IPS DF 4.7 (cell line): ENCODE measurements at regions not wholly inside any gene's neighbourhood (a gene's known extent, or its start where the extent isn't known, plus 50 kb on each side); places are given as distances from the start of the nearest gene placed in this dataset.
"Not testable (repeated sequence)": the region's sequence is repeated elsewhere in the genome, so short reads cannot be mapped to it uniquely, and the experiment has no call there.

Experiments used
- DNase-seq: peaks from one replicate; pipeline ENCODE4 v3.0.0-alpha.2; 2013; ENCODE audit warnings: low spot score; ENCODE audit errors: extremely low read depth

DNA sequence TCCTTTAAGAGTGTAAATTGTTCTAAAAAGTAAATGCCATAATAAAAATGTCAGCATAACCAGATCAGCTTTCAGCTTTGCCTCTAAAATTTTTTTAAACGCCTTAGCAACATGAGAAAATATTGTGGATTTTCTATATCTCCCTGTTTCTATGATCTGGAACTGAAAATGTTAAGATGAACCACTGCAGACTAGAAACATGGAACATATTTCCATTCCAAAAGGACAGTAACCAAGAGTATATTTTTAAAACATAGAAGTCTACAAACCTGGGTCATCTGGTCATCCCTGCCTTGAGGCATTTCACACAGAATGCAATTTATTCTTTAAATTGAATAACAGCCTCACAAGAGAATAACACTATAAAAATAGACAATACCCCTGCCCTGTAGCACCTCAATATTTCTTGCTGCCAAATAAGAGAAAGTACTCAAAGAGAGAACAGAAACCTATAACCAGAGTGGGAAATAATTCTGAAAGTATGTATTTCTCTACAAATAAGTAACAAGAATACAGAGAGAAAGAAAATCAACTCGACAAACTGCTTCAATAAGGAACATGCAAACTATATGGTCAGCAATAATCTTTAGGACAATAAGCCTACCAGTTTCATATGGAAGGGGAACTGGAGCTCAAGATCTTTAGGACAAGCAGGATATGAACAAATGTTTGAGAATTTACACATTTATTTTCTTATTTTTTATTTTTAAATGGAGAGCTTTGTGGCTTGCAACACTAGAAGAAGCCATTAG is 949.0 kb downstream of the EPHA3 start:
- no peak for DNase-seq

DNA sequence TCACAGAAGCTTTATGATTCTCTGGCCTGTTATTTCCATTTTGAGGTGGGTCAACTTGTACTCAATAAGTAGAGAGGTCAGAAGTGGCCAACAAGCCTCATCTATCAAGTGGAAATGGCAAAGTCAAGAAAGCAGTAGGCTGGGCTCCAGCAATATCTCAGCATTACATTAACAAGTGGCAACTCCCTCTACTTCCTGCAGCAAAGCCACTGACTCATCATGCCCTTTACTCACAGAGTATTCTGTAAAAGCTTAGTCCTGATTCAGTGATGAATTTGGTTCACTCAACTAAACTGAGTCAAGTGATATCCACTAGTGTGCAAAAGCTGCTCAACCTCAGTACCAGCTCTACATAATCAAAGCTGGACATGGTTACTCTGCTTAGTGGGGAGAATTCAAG is 954.6 kb downstream of the EPHA3 start:
- DNase-seq = no peak

DNA sequence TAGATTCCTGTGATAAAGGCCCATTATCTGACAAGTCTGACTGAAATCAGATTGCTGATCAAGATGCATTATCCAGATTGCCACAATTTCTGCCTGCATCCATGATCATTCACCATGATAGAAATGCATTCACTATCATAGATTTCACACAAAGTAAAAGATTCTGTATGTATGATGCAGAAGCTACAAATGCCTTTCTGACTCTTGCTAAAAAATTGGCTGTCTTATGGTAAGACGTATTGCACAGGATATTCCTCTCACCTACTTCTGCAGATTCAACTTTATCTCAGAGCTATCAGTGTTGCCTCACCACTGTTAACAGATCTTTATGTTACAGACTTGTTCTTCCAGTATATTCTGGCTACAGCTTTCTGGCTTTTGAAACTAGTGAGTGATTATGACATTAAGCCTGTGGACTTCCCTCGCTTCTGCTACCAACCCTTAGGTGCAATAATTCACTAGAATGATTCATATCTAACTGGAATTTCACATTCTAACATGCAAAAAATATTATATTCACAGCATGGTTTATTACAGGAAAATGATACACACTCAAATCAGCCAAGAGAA is 955.3 kb downstream of the EPHA3 start:
- no peak for DNase-seq

DNA sequence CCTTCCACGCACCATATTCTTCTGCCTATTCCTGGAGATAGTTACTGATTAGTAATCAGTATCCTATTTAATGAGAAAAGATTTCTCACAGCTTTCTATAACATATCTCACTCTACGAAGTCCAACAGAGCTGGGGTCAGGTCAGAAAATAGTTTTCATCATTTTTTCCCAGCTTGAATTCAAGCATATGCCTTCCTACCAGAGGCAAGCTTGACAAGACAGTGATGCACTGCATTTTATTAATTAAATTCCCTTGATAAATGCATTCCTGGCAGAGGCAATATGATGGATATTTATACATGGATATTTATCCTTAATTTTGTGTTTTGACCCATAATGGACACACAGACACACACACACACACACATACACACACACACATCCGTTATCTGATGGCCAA is 961.4 kb downstream of the EPHA3 start:
- no peak for DNase-seq

DNA sequence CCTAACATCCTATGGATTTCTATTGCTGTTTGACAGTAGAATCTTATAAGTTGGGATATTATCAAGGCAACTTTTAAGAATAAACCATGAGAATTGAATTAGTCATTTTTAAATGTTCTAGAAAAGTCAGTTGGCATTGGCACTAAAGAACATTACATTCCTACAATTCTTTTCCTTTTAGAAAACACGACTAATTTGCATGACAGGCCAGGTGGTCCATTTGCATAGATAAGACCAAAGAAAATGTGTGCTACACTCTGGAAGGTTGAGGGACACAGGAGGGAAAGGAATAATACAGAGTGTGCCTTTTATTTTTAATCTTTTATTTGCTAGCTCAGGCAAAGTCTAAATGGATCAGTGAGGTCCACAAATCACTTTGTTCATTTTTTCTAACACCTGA is 962.3 kb downstream of the EPHA3 start:
- no peak for DNase-seq

DNA sequence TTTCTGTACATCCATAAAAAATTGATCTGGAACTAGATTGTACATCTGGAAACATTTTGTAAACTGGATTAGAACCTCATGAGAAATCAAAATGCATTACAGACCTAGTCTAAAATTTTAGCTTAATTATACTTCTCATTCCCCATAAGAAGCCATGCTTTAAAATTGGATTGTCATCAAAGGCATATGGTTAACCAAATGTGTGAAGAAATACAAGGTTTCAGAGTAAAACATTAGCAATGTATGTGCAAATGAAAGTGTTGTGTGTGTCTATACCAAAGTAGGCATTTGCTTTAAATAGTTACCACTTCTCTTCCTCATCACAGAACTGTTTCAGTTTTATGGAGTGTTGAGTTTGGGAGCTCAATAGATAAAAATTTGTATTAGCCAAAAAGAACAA is 968.7 kb downstream of the EPHA3 start:
- DNase-seq = no peak

DNA sequence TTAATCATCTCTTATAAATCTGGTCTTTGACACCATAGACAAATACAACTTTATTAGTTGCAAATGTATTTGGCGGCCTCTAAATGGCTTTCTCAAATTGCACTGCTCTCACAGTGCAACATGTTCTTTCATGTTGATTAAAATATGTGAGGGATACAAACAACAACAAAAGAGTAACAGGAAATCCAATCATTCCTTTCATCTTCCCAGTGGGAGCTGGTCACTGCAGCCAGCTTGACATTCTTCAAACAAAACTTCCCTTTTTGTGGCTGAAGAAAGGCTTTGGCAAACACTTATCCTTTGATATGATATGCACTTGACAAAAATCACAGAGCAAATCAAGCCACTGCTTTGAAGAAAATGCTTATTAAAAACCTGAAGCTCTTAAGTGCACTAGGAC is 973.6 kb downstream of the EPHA3 start:
- DNase-seq = no peak

DNA sequence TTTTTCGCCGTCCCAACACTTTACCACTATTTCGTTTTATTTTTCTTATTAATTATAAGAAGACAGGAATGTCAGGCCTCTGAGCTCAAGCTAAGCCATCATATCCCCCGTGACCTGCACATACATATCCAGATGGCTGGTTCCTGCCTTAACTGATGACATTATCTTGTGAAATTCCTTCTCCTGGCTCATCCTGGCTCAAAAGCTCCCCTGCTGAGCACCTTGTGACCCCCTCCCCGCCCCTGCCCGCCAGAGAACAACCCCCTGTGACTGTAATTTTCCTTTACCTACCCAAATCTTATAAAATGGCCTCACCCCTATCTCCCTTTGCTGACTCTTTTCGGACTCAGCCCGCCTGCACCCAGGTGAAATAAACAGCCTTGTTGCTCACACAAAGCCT is 978.9 kb downstream of the EPHA3 start:
- DNase-seq = not testable (repeated sequence)

DNA sequence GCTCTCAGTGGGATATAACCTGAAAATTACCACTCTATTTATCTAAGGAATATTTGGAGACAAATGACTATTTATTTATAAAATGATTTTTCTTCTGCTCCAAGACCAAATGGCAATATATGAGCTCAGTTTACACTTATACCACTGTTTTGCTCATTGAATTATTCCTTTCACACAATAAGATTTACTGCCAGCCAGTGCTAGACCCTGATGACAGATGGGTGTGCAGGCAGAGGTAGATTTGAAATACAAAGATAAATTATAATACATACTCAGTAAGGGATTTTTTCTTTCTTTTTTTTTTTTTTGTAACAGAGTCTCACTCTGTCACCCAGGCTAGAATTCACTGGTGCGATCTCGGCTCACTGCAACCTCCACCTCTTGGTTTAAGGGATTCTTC is 980.3 kb downstream of the EPHA3 start:
- no peak for DNase-seq

DNA sequence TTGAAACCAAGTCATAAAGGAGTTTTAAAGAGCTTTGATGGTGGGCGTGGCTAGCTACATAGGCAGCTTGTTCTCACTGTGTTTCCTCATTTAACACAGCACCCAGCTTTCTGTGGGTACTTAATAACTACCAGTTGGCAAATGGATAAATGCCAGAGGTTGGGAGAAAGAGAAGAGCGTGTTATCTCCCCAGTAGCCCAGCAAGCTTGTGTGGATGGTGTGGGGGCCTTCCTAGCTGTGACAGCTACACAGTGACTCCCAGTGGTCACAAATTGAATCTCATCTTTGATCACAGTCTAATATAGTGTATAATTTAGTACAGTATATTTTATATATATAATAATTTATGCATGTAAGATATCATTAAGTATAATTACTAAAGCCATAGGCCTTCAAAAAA is 984.1 kb downstream of the EPHA3 start:
- no peak for DNase-seq

DNA sequence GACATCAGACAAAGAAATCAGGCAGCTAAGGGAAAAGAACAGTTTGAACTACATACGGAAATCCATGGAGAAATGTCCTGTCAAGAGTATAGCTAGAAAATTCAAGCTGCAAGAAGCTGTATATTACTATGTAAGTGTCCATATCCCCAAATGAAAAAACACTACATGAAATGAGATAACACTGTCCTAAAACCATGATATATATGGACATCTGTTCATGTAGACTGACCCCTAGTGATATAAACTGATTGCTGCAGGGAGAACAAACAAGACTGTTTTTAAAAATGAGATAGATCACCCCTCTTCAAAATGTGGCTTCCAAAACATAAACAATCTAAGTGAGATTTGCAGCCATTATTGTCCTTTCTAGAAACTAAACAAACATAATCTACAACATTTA is 985.6 kb downstream of the EPHA3 start:
- DNase-seq = no peak

DNA sequence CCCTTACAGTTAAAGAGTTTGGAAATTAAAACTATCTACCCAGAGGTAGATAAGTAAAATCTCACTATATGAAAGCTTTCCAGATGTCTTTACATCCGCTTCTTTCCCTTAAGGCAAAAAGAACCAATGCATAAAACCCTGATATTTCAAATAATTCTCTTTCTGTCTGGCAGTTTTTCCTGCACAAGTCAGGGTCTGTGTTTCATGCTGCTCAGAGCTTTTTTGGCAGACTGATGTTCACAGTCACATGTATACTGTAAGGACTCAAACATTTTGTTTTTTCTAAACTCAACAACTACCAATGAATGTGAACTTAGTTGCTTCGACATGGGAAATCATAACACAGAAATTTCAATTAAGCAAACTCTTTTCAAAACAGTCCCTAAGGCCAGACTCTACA is 988.4 kb downstream of the EPHA3 start:
- no peak for DNase-seq

DNA sequence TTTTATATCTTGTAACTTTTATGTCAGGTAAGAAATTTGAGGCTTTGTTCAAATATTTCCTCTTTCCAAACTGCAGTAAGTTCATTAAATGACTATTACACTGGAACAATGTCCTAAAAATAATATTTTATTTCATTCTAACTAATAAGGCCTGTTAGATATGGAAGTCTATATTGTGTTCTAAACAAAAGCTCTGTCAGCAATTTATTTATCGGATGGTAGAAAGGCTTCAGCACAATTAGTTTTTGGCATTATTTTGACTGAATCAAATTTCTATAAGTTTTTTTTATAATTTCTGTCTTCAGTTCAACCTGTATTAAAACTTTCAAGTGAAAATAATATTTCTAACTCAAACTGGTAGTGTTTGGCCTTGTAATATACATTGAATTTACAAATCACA is 992.1 kb downstream of the EPHA3 start:
- DNase-seq = no peak

DNA sequence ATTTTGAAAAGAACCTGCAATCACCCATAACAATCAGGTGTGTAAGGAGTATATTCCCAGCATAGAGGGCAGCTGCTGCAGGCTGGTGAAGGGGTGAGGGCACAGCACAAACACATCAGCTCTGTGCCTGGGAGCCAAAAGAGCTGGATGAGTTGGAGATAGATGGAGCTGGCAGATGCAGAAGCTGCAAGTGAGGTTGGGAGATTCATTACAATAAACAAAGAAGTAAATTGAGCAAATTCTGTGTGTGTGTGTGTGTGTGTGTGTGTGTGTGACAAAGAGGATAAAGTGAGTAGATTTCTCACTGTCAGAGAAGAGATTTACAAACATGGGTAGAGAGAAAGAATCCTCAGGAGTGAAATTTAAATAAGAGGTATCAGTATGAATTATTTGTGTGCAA is 994.7 kb downstream of the EPHA3 start:
- DNase-seq = no peak

DNA sequence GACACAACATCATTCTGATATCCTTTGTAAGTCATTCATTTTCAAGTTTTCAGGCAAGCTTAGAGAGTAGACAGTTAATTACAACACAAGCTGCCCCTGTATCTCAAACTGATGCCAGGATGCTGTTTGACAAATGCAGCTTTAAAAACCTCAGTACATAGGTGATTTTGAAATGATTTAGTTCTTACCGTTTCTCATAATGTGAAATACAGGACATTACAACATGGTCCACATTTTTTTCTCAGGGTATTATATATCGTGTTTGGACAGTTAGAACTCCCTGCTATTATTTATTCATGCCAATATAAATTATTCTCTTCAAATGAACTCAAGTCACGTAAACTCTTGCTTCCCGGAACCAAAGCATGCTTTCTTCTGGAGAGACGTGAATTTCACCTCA is 1013.9 kb downstream of the EPHA3 start:
- DNase-seq = no peak

DNA sequence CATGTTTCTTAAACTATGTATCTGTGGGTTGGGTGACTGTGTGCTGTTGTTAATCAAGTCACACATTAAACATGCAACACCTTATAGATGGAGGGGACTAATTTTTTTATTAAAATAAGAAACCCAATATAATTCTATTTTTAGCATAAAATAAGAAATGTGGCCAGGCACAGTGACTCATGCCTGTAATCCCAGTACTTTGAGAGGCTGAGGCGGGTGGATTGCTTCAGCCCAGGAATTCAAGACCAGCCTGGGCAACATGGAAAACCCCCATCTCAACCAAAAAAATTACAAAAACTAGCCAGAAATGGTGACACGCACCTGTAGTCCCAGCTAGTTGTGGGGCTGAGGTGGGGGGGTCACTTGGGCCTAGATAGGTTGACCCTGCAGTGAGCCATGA is 1021.0 kb downstream of the EPHA3 start:
- DNase-seq = no peak

DNA sequence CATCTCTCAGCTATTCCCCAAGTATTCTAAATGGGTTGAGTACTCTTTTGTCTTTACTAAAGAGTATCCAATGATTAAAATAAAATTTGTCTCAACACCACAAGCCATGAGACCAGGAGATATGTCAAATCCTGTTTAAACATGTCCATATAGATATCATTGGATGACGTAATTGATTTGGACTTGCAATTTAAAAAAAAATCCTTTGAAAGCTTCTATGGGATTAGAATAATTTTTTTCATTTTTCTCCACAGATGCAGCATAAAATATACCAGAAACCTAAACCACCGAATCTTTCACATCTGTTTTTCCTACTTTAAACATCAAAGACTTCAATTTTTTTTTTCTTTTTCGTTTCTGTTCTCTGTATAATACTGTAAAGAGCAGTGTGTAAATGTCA is 1022.3 kb downstream of the EPHA3 start:
- DNase-seq = no peak

DNA sequence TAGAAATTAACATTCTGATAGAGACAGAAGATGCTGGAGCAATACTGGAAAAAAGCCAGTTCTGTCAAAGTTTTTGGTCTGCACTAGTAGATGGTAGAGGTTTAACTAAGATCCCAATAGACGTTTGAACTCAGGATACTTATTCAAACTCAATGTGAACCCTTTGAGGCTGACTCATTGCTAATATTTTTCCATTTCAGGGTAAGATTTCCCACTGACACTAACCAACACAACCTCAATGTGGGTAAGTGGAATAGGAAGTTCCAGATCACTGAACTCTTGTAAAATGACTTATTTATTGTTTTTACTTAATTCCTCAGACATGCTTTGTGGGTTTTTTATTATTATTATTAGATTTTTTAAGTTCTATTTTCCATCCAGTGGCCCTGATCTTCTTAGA is 1024.8 kb downstream of the EPHA3 start:
- DNase-seq = no peak

DNA sequence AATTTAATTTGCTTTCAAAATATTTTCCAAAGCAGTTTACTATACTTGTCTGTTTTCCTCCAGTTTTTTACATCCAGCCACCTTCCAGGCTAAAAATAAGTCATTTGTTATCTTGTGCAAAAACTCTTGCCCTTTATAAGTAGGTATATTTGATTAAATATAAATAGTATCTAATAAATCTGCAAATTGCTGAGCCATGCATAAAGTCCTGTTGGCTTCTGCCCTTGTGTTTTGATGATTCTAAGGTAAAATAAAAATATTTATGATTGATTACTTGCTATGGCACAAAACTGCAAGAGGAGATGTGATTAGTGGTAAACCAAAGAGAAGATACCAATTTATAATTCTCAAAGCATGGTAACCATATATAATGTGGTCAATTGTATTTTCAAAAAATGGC is 1026.7 kb downstream of the EPHA3 start:
- DNase-seq = no peak

DNA sequence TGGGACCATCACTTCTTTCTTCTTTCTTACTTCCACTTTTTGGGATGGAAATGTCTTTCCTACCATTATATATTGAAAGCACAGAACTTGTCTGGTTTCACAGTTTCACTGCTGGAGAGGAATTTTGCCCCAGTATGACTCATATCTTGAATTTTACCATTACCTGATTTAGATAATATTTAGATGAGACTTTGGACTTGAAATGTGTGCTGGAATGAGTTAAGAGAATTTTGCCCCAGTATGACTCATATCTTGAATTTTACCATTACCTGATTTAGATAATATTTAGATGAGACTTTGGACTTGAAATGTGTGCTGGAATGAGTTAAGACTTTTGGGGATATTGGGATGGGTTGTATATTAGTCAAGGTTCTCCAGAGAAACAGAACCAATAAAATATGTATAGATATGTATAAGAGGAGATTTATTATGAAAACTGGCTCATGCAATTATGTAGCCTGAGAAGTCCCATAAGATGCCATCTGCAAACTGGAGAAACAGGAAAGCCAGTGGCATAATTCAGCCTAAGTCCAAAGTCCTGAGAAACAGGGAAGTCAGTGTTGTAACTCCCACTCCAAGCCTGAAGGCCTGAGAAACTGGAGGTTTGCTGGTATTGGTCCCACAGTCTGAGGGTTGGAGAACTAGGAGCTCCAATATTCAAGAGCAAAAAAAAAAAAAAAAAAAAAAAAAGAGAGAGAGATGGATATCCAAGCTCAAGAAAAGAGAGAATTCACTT is 1029.2 kb downstream of the EPHA3 start:
- no peak for DNase-seq

DNA sequence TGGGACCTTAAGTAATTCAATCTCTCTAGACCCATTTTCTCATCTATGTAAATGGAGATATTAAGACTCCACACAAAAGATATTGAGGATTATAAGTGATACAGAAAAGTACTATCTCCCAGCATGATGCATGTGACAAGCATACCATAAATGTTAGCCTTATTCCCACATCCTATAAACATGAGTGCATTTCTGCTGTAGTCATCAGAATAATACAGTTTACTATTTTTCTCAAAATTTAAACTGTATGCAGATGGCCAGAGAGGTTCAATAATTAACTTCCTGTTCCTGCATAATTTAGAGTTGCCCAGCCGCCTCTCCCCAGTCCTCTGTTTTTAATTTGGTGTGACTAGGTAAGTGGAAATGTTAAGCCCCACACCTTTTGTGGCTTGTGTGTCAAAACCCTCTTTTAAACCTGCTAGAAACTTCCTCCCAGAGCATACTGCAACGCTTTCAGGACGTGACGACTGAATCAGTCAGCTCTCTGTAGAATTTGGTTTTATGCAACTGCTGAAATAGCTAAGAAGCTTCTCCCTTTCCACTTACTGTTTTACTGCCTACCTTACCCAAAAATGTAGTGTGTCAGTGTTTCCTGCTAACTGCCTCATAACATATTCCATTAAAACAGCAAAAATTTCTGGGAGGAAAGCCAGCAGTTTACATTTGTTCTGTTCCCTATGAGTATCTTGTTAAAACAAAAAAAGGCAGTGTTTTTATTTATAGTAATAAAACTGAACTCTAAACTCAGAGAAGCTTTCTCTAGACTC is 1037.9 kb downstream of the EPHA3 start:
- no peak for DNase-seq

DNA sequence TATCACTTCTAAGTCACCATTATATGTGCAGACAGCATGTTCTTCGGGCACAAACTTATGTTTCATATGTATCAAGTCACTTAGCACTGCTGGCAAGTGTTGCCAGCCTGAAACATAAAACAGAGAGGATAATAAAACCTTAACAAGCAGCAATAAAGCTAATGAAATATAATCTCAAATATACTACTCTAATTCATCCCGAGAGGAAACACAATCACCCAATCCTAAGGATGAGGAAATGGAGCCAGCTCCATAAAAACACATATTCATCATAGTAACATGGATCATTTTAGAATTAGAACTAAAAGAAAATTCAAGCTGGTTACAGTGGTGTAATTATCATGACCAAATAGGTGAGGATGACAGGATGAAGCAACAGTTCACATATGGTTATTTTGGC is 1072.7 kb downstream of the EPHA3 start:
- DNase-seq = no peak
